Eye (tissue), 1 donor: ENCODE measurements at regions not wholly inside any gene's neighbourhood (a gene's known extent, or its start where the extent isn't known, plus 50 kb on each side); places are given as distances from the start of the nearest gene placed in this dataset.

ENCODE experiments used
- DNase-seq: peaks from one replicate; pipeline ENCODE4 v3.0.0-alpha.2; 2015

DNA sequence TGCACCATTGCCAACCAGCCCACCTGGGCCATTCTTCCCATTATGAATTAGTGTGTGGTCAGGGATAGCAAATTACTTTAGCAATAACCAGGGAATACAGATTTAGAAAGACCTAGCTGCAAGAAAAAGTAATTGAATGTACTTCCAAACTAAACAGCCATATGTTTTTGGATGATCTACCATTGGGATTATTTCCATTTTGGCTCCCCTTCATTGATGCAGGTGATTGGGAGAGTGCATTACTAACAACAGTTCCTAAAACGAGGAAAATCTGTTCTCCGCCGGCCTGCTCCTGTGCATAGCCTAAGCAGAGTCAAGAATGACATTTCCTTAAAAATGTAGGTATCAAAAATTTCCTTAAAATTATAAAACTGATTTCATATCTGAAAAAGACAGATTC, 58.5 kb downstream of the MAIP1 start:
- no peak for DNase-seq

GRCh38 chr2:200021449-200022114, 66.2 kb downstream of the MAIP1 start:
- DNase-seq = no peak

DNA sequence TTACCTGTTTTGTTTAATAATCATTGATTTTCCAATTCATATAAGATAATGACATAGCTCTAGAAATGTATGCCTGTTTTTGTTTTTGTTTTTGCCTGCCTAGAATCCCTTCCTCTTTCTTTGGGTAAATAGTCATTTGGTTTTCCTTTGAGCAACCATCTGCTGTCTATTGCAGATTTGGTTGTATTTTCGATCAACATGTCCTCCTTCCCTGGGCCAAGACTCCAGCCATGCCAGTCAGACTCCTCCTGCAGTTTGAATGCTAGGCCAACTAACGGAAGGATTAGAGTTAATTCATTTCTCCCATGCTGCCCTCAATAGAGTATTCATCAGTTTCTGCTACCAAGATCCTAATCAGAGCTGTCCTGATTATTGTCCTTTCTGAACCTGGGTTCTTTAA, 67.1 kb downstream of the MAIP1 start:
- no peak for DNase-seq

DNA sequence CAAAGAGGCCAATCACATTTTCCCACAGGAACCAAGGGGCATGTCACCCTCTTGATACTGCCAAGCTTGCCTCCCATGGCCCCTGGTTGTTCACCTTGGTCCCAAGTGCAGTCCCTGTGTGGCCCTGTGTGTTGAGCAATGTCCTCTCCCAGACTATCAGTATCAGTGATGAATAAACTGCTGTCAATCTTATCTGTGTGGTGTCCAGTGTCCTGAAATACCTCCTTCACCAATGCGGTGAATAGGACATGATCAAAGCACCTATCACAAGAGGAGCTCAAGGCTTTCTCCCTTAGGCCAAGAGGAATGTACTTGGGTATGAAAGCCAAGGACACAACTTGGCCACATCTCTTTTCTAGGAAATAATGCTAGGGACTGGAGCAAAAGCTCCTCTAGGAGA, 68.2 kb downstream of the MAIP1 start:
- DNase-seq = no peak

DNA sequence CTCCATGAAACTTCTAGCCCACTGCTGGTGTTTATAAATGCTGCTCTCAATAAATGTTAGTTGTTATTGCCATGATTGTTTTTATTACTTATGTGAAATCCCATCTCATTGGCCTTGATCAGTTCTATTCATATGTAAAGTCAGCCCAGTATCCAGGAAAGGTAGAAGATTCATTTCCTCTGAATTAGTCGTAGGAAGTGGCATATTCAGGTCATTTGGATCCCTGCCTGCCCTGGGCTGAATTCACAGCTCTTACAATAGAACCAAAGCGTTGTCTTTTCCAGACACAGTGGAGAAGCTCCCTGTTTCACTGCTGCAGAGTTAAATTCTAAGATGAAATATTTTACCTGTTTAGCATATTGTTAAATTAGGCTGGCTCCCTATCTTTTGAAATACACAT, 70.3 kb downstream of the MAIP1 start:
- DNase-seq = no peak

DNA sequence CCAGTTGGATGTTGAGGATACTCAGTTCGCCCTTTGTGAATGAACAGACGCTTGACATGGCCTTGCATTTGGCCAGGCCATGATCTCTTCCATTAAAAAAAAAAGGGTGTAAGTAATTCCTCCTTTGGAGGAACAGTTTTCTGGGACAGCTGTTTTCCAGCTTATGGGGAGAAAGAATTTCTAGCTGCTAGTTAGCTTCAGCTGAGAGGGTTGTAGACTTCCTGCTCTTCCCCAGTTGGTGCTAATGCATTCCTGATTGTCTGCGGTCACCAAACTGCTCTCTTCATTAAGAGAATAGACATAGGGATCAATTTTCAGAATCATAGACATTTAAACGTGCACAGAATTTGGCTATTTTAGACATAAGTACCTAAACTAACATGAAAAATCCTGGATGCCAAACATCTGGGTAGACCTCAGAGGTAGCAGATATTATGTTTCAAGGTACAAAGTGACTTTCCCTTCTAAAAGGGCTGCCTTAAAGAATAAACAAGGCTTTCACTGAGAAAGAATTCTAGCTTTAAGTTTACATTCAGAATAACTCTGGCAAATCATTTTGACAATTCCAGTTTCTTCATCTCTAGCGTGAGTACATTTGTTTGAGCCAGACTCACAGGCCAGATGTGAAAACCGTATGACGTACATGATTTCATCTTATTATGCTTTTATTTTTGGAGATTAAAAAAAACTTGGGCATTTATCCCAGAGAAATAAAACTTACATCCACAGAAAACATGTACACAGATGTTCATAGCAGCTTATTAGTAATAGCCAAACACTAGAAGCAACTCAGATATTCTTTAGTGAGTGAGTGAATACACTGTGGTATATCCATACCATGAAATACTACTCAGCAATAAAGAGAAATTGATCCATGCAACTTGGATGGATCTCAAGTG, 71.2 kb downstream of the MAIP1 start:
- peak; percentile 26 for DNase-seq

DNA sequence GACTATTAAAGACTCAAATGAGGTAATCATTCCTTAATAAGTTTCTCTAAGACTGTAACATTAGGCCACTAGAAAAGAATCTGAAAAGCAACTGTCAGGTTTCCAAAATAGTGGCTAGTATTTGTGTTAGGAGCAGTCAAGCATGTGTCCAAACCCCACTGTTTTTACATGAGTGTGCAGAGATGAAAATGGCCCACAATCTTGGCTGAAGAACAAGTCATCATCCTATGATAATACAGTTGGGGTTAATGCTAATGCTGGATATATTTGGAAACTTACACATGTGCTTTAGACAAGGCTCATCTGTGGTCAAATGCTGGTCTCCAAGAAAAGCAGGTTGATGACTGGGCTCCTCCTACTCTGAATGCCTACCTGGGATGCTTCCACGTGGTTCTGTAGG, 73.6 kb downstream of the MAIP1 start:
- DNase-seq = no peak

DNA sequence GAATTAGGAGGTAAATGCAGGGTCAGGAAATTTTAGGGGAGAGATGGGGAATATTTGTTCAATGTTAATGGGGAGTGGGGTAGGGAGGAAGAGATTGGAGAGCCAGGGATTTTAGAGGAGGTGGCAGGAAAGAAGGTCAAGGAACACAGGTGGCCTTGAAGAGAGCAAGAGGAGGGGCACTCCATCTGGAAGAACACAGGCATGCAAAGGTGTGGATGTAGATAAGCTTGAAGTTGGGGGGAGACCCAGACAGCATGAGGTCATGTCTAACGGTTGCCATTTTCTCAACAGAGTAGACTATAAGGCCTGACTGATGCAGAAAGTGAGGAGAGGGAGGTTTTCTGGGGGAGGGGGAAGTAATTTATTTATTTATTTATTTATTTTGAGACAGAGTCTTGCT, 77.5 kb downstream of the MAIP1 start:
- DNase-seq = no peak

GRCh38 chr2:200033929-200034328, 78.5 kb downstream of the MAIP1 start:
- DNase-seq = no peak

DNA sequence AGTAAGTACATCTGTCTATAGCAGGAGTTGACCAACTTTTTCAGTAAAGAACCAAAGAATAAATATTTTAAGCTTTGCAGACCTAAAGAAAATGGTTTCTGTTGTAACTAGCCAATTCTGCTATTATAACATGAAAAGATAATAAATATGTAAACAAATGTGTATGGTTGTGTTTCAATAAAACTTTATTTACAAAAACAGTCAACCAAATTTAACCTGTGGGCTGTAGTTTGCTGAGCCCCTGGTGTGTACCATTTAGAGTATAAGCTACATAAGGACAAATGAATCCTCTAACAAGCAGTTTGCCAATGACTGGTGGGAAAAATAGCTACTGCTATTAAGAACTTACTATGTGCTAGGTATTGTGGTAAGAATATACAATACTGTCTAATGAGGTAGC, 79.4 kb downstream of the MAIP1 start:
- DNase-seq = no peak

DNA sequence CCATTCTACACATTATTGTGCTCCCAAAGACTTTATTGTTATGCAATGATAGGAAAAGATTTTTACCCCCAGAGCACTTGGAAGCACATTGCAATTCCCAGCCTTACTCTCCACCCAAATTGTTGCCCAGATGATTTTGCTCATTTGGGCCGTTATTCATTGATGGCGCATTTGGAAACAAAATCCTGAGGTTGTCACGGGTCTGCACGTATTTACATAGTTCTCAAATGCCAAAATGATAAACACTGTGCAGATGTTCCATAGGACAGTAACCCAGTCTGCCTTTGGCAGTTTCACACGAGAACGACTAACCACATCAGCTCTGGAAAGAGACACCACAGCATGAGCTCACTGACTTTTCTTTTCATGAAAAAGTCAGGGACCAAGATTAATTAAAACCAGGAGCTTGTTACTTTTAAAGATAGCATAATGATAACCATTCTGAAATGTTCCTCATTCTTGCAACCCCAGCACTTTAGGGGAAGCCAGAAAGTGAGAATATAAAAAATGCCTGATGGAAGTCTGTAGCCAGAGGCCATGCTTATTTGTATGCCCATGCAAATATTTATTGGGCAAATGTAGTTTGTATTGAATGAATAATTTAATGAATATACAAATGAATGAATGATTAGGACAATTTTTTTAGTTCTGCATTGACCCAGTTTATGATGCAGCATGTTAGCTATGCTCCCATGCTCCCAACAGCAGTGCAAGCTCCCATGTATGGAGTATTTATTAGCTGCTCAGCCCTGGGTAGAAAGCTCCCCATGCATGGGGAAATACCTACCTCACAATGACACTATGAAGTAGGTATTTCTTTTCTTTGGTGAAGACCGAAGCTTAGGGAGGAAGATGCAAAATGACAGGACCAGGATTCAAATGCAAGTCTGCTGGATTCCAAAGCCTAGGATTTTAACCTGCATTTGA, 84.6 kb downstream of the MAIP1 start:
- DNase-seq = peak; percentile 65

GRCh38 chr2:200040831-200041230, 85.4 kb downstream of the MAIP1 start:
- DNase-seq = no peak

DNA sequence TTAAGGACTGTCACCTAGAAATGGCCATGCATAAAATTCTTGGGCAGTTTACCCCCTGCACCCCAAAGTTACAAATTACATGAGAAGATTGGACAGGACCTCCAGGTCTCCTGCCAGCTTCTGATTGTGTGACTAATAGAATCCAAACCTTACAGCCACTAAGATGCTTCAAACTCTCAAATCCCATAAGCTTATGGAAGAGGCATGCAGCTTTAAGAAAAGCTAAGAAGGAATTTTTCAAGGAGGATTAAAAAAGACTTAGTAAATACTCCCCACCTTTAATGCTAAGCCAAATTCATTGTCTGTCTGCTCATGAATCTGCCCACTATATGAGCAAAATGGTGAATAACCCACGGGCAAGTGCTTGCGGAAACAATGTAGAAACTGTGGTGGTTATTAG, 86.3 kb downstream of the MAIP1 start:
- DNase-seq = no peak

DNA sequence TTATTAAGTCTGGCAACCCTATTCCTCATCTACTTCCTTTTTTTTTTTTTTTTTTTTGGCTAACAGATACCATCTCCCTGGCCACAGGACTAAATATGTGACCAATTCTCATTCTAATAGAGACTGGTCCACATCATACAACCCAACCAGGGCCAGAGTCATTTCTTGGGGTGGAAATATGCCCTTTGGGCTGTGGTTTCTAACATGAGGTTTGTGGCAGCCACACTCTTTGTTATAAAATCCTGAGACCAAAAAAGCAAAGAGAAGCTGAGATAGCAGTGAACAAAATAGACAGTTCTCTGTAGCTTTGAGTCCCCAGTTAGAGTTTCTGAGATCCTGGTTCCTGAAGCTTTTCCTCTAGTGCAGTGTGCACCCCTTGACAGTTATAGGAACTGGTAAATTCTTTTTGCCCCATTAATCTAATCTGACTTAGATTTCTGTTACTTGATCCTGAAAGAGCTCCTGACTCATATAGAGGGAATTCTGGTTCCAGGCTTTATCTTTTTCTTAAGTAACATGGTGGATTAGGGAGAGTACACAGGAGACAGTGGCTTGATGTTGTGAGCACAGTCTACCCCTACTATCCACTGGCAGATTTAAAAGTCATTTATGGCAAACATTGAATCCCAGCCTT, 86.8 kb downstream of the MAIP1 start:
- DNase-seq = no peak

GRCh38 chr2:200042944-200043343, 87.6 kb downstream of the MAIP1 start:
- no peak for DNase-seq

DNA sequence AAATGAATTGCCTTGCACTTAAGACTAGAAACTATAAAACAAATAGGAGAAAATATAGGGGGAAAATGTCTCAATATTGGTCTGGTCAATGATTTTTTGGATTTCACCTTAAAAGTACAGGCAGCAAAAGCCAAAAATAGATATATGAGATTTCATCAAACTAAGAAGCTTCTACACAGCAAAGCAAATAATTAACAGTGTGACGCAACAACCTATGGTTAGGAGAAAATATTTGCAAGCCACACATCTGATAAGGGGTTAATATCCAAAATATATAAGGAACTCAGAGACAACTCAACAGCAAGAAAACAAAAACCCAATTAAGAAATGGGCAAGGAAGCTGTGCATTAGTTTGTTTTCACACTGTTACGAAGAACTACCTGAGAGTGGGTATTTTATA, 89.1 kb downstream of the MAIP1 start:
- no peak for DNase-seq

DNA sequence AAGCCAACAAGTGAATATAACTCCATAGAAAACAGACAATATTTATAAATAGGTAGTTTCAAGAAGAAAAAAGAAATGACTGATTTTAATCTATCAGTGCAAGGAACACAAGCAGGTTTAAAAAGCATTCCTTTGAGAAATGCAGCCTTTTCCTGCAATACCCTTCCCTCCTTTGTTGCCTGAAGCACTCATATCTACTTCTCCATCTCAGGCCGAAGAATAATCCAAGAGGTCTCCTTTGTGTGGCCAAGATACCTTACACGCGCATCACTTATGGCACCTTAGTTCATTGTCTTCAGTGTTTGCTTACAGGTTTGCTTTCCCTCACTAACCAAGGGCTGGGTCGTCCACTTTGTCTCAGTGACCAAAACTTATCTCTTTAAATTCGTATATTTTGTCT, 93.0 kb downstream of the MAIP1 start:
- no peak for DNase-seq

GRCh38 chr2:200049086-200049485, 93.7 kb downstream of the MAIP1 start:
- no peak for DNase-seq

GRCh38 chr2:200050921-200051610, 95.7 kb downstream of the MAIP1 start:
- DNase-seq = no peak

- no peak for DNase-seq
Measured at GRCh38 chr2:200051611-200051945, 96.2 kb downstream of the MAIP1 start.

DNA sequence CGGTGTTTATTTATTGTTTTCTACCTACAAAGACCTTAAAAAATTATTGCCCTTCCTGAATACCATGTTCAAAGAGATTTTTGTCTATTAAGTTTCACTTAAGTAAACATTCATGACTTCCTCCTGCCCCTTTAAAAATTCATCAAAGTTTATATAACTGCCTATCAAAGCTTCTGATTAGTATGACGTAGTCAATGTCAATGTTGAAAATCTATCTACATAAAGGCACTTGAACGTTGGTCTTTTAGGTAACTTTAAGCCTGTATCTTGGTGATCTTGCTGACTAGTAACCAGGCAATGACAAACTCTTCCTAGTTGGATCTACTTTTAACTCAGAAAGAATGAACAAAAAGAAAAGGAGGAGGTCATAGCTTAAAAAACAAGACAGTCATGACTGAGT, 97.2 kb downstream of the MAIP1 start:
- no peak for DNase-seq

DNA sequence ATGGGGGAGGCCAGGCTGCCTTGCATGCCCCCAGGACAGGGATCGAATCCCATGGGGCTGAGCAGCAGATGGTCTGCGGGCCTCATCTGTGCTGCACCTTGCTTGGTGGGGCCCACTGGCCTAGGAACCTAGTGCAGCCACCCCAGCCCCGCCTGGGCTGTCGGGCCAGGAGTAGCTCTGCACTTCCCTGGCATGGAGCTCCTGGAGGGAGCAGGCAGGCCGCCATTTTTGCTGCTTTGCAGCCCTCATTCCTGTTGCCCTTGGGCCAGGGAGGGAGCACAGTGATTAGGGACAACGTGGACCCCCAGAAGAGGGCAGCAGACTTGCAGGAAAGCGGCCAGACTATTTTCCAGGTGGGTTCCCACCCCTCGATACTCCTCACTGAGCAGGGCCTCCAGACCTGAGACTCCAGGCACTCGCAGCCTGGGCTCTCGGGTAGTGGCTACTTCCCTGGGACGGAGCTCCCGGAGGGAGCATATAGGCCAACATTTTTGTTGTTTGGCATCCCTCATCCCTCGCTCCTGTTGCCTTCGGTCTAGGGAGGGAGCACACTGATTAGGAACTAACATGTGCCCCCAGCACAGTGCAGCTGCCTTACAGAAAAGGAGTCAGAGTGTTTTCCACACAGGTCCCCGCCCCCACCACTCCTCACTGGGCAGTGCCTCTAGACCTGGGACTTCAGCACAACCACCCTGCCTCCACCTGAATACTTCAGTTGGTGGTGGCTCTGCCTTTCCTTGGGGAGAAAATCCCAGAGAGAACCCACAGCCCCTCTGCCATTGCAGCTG, 99.5 kb downstream of the MAIP1 start:
- no peak for DNase-seq
